DMS53 treated with DMSO at 0.1 percent for 48 hours (cell line): ENCODE measurements at regions not wholly inside any gene's neighbourhood (a gene's known extent, or its start where the extent isn't known, plus 50 kb on each side); places are given as distances from the start of the nearest gene placed in this dataset.
"Not testable (repeated sequence)": the region's sequence is repeated elsewhere in the genome, so short reads cannot be mapped to it uniquely, and the experiment has no call there.

Experiments
- DNase-seq: peaks from one replicate; lab custom pipeline; 2025; ENCODE audit not compliant: unreplicated experiment; lab: John Stamatoyannopoulos, UW

DNA sequence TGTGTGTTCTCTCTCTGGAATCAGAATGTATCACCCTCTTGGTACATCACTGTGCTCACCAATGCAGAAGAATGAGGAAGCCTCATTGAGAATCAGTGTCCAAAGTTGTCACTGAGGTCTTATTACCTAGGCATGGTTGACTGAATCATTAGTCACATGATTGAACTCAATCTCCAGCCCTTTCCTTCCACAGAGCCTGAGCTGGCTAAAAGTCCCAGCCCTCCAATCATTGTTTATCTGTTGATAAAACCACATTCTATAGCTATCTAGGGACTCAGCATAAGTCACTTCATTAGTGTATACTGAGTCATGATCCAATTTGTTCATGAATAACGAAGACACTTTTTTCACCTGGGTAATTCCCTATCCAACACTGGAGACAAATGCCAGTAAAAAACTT is 396.8 kb downstream of the TRAM1L1 start:
- DNase-seq, result no peak

DNA sequence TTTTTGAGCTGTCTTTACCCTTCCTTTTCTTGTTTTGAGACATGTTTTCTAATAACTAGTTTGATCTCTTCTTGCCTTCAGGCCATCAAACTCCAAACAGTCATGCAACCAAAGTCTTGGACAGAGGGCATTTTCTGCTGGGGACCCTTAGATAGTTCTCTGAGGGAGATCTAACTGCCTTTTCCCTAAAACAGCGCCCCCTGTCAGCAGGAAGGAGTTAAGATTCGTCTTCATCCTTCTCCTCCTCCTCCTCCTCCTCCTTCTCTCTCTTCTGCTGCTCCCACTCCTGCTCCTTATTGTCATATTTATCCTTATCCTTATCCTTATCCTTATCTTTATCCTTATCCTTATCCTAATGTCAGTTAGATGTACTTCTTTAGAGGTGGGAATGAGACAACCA is 417.2 kb downstream of the TRAM1L1 start:
- DNase-seq, result no peak

DNA sequence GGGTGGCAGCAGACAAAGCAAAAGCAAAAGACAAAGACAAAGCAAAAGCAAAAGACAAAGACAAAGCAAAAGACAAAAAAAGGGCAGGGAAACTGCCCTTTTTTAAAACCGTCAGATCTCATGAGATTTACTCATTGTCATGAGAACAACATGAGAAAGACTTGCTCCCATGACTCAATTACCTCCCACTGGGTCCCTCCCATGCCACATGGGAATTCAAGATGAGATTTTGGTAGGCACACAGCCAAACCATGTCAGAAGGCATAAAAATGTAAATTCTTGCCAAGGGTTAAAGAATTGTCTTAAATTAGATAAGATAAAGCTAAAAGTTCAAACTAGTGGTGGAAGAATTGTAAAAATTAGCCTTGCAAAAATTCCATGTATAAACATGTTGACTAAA is 419.7 kb downstream of the TRAM1L1 start:
- DNase-seq, result no peak

DNA sequence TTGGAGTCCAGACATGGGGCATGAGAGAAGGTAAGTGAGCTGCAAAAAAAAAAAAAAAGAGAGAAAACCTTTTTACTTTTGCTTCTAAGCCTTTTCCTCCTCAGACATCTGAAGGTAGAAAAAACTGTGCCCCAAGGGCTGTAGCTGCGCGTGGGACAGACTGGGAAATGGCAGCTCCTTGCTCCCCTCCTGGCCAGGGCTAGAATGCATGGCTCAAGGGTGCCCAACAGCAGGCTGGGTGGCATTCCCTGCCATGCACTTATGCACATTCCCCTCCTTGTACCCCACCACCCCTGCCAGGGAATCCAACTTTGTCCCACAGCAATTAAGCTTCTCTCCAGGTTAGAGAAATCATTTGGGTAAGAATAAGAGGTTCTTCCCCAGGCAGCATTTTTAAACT is 421.2 kb downstream of the TRAM1L1 start:
- no peak for DNase-seq

DNA sequence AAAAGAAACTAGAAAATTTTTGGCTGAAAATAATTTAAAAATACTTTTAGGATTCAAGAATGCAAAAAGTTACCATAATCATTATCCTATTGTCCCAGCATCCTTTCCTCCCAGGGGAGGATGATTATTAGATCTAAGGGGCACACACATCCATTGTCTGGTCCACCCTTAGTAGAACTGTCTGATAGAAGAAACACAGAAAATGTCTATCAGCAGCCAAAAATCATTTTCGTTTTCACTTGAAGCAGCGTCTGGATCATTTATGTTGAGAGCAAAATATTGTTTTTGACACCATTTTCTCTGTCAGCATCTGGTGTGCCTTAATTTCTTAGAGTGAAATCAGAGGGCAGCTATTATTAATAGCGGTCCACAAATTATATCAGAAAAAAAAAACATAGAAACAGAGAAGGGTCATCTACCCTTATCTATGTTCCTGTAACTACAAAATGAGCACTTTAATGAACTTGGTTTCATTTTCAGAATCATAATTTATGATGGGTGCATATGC is 446.3 kb downstream of the TRAM1L1 start:
- no peak for DNase-seq

DNA sequence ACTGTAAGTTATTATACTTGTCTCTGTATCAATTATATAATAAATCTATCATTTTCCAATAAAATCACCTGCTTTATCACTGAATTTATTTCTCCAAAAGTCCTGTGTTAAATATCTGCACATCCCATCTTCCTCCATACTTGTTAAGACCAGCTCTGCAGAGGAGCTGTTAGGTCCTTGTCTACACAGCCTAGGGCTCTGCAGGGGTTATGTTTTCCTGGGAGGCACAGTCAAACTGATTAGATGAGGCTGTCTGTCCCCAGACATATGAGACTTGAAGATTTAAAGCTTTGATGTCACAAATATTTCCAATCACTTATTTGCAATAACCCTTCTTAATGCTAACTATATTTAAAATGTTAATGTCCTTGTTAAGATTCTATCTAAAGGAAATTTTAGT is 446.8 kb downstream of the TRAM1L1 start:
- DNase-seq, result no peak

DNA sequence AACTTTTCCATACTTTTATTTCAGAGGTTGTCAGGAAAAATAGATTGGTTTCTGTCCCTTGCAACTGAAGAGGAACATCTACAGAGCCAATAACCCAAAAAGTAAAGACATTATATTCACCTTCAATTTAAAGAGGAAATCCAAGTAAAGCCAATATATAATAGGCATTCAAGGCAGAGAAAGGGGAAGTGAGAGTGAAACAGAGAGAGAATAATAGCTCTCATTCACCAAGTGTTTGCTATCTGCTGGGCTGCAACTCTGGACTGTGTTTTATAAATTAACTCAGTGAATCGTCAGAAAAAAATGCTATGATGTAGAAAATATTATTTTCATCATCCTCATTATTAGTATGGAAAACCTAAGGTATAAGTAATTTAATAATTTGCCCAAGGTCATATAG is 448.5 kb downstream of the TRAM1L1 start:
- no peak for DNase-seq

DNA sequence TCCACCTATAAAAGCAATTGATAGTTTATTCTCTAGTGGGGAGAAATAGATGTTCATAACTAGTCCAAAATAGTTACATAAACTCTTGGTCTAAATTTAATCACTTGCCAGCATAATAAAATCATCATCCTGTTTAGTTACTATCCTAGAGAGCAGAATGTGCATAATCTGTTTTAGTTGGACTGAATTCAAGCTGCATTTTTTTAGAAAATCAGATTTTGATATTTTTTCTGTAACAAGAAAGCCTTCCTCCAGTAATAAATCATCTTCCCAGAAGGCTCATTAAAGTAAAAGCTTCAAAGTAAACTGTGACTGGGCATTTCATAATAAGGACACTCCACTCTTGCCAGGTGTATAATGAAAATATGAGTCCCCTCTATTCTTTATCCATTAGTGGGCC is 453.1 kb downstream of the TRAM1L1 start:
- no peak for DNase-seq

DNA sequence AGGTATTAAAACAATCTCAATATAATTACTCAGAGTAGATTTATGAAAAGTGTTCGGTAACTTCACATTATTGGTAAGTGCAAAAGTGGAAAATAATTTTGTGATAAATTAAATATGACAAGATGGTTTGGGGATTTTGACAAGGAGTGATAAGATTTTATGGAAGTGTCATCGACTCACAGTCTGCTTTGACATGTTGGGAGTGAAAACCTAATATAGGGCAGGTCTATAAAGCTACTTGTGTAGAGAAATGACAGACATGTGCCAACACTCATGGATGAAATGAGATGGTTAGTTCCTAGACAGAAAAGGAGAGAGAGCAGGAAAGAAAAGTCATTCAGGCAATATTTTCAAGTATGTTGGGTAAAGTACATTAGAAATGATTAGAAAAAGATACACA is 456.8 kb downstream of the TRAM1L1 start:
- DNase-seq, result no peak

DNA sequence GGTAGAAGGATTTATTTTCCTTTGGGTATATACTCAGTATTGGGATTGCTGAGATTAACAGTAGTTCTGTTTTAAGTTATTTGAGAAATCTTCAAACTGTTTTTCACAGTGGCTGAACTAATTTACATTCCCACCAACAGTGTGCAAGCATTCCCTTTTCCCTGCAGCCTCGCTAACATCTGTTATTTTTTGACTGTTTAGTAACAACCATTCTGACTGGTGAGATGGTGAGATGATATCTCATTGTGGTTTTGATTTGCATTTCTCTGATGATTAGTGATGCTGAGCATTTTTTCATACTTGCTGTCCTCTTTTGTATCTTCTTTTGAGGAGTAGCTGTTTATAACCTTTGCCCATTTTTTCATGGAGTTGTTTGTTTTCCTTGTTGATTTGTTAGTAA is 457.8 kb downstream of the TRAM1L1 start:
- no peak for DNase-seq

DNA sequence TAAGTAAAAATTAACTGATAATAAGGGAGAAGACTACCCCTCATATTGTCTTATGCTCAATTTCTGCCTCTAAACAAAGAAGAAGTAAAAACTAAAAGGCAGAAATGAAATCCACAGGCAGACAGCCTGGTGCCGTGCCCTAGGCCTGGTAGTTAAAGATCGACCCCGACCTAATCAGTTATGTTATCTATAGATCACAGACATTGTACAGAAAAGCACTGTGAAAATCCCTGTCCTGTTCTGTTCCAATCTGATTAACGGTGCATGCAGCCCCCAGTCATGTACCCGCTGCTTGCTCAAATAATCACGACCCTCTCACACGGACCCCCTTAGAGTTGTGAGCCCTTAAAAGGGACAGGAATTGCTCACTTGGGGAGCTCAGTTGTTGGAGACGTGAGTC is 465.9 kb downstream of the TRAM1L1 start:
- not testable (repeated sequence) for DNase-seq

DNA sequence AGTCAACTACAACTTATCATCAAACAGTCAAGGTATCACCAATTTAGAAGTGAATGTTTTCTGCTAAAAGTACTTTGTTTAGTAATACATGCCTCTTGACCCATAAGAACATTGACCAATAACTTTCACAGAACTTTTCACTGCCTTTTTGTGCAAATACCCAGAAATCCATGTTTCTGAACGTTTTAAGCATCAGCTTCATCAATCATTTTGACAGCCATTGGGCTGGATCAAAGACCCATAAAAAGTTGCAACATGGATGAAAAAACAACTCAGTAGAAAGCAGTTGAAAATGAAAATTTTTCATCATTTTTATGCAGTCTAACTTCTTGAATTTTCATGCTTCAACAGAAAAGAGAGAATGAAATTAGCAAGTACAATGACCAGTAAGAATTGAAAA is 466.7 kb downstream of the TRAM1L1 start:
- no peak for DNase-seq

DNA sequence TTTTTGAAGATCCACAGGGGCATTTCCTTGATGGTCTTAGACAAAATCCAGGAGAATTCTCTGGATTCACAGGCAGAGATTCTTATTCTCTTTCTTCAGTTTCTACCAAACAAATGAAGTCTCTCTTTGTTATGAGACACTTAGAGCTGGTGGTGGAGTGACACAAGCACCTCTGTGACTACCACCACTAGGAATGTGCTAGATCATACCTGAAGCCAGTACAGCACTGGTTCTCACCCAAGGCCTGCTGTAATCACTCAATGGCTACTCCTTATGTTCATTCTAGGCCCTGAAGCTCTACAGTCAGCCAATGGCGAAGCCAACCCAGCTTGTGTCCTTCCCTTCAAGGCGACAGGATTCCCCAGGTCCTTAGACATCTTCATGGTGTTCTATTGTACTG is 482.3 kb downstream of the TRAM1L1 start:
- no peak for DNase-seq

DNA sequence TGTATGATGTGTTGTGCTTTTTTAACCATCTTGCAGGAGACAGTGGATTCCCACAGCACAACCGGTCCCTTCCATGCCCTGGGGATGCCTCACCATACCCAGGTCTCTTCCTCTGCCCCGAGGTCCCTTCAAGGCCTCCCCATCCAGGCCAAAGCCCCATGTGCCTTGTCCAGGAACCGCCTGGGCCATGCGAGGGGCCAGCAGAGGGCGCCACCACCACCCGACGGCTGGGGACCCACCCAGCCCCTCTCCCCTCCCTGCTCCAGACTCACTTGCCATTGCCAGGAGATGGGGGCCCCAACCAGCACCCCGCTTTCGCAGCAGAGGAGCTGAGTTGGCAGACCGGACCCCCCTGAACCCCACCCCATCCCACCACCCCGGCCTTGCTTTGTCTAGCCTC is 485.5 kb downstream of the TRAM1L1 start:
- no peak for DNase-seq

DNA sequence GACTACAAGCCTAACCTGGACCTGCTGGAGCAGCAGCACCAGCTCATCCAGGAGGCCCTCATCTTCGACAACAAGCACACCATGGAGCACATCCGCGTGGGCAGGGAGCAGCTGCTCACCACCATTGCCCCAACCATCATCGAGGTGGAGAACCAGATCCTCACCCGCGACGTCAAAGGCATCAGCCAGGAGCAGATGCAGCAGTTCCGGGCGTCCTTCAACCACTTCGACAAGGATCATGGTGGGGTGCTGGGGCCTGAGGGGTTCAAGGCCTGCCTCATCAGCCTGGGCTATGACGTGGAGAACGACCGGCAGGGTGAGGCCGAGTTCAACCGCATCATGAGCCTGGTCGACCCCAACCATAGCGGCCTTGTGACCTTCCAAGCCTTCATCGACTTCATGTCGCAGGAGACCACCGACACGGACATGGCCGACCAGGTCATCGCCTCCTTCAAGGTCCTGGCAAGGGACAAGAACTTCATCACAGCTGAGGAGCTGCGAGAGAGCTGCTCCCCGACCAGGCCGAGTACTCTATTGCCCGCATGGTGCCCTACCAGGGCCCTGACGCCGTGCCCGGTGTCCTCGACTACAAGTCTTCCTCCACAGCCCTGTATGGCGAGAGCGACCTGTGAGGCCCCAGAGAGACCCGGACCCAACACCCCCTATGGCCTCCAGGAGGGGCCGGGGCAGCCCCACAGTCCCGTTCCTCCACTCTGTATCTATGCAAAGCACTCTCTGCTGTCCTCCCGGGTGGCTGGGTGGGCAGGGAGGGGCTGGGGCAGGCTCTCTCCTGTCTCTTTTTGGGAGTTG is 486.2 kb downstream of the TRAM1L1 start:
- DNase-seq, result no peak

DNA sequence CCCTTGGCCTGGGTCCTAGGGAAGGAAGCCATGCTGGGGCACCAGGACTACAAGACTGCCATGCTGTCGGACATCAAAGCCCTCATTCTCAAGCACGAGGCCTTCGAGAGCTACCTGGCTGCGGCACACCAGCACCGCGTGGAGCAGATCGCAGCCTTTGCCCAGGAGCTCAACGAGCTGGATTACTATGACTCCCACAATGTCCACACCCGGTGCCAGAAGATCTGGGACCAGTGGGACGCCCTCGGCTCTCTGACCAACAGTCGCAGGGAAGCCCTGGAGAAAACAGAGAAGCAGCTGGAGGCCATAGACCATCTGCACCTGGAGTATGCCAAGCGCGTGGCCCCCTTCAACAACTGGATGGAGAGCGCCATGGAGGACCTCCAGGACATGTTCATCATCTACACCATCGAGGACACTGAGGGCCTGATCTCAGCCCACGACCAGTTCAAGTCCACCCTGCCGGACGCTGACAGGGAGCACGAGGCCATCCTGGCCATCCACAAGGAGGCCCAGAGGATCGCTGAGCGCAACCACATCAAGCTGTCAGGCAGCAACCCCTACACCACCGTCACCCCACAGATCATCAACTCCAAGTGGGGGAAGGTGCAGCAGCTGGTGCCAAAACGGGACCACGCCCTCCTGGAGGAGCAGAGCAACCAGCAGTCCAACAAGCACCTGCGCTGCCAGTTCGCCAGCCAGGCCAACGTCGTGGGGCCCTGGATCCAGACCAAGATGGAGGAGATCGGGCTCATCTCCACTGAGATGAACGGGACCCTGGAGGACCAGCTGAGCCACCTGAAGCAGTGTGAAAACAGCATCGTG is 487.0 kb downstream of the TRAM1L1 start:
- no peak for DNase-seq

DNA sequence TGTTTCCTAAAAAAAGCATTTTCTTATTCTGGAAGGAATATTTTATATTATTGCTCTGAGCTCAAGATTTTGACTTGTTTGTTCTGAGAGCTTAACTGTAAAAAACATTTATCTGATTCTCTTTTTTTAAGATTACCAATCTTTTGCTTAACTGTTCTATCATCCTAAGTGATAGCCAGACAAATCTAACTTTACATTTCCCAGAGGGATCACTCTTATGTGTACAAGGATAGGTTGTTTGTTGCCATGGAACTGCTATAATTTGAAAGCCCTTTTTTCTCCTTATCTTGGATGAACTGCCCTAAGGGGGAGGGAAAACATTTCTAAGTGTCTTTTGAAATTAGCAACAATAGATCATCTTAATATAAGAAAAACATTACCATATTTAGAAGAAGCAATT is 494.7 kb downstream of the TRAM1L1 start:
- DNase-seq, result no peak

DNA sequence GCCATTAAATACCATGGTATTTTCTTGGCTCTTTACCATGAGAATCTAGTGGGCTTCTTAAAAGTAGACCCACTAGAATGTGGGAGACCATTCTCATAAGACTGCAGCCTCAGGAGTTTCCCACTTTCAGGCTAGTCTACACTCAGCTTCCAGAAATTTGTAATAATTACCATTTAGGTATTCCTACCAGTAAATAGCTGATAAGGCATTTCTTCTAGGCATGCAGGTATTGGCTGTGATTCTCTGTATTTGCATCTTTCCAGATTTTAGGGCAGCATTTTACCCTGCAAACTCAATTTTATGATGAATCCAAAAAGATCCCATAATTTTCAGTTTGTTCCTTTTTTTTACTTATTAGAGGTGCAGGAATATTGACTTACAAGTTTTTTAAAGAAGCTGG is 496.6 kb downstream of the TRAM1L1 start:
- DNase-seq, result no peak

DNA sequence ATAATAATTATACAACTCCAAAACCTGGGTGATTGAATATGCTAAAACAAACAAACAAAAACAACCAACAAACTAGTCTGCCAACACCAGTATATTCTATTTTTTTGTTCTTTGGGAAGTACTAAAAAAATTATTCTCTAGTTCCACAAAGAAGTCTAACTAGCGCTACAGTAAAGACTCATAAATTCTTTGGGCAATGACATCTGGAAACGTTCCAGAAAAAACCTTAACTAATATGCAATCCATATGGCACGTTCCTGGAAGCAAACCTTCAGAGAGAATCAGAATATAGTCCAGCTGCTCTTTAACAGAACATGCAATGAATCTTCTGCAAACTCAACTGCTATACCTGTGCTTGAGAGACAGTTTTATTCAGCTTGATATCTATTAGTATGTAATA is 500.1 kb downstream of the TRAM1L1 start:
- no peak for DNase-seq

DNA sequence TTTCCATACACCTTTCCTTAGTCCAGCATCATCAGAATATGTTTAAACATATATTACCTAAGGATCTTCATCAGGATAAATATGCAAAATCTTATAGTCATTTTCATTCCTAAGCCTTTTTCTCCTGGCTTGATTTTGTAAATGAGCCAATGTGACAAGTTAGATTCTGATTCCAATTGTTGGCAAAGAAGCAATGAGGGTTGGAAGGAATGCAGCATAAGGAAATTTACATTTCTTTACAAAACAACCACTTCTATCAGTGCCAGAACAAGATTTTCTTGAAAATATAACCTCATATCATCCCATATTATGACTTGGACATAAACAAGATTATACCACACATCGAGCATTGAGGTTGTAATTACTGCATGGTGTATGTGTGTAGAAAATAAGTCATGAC is 508.1 kb downstream of the TRAM1L1 start:
- DNase-seq, result no peak

DNA sequence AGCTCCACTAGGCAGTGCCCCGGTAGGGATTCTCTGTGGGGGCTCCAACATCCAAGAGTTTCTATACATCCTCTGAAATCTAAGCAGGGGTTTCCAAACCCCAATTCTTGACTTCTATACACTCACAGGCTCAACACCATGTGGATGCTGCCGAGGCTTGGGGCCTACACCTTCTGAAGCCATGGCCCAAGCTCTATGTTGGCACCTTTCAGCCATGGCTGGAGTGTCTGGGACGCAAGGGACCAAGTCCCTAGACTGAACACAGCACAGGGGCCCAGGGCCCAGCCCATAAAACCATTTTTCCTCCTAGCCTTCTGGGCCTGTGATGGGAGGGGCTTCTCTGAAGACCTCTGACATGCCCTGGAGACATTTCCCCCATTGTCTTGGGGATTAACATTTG is 511.8 kb downstream of the TRAM1L1 start:
- DNase-seq, result no peak

DNA sequence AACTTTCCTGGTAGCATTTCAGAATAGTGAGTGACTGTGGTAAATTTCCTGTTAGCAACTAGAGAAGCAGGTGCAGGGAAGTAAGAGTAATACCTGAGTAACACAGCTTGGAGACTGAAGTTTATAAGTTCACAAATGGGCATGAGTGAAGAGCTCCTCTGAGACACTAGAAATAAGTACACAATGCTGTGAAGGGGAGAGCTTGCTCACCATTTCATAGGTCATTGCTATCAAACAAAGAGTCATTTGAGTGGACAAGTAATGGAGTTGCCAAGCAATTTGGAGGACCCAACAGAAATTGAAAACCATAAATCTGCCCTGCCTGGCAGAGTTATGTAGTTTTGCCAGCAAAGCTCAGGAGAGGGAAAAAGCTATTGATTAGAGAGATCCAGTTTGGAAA is 523.6 kb downstream of the TRAM1L1 start:
- peak; percentile 19 for DNase-seq
